HUES48 (cell line): ENCODE measurements at regions not wholly inside any gene's neighbourhood (a gene's known extent, or its start where the extent isn't known, plus 50 kb on each side); places are given as distances from the start of the nearest gene placed in this dataset.
"Not testable (repeated sequence)": the region's sequence is repeated elsewhere in the genome, so short reads cannot be mapped to it uniquely, and the experiment has no call there.

Experiments
- H3K27ac ChIP-seq: one replicate; pipeline ENCODE4 v1.7.0; 2013; ENCODE audit warnings: low read depth, low read length, inconsistent platforms
- H3K27me3 ChIP-seq: 2 replicates; pipeline ENCODE4 v1.6.1; 2013; ENCODE audit warnings: mild to moderate bottlenecking, low read length; ENCODE audit not compliant: control insufficient read depth, insufficient read depth
- H3K36me3 ChIP-seq: 2 replicates; pipeline ENCODE4 v1.6.1; 2013; ENCODE audit warnings: low read length; ENCODE audit not compliant: control insufficient read depth, insufficient read depth
- H3K4me1 ChIP-seq: 2 replicates; pipeline ENCODE4 v1.6.1; 2013; ENCODE audit warnings: mild to moderate bottlenecking, low read length; ENCODE audit not compliant: control insufficient read depth, insufficient read depth
- H3K4me3 ChIP-seq: 2 replicates; pipeline ENCODE4 v1.5.1; 2013; ENCODE audit warnings: mild to moderate bottlenecking, low read depth, low read length
- H3K9ac ChIP-seq: 2 replicates; pipeline ENCODE4 v1.6.1; 2013; ENCODE audit warnings: mild to moderate bottlenecking, low read depth, low read length, moderate library complexity
- H3K9me3 ChIP-seq: 2 replicates; pipeline ENCODE4 v1.6.1; 2013; ENCODE audit warnings: low read length; ENCODE audit not compliant: control insufficient read depth, insufficient read depth

GRCh38 chr3:130201272-130201671 lies 119.6 kb downstream of the ALG1L2 start:
- not testable (repeated sequence) for H3K36me3 ChIP-seq, H3K9ac ChIP-seq, H3K27me3 ChIP-seq, H3K9me3 ChIP-seq, H3K4me1 ChIP-seq, H3K4me3 ChIP-seq, H3K27ac ChIP-seq

GRCh38 chr3:130203633-130204032 lies 122.0 kb downstream of the ALG1L2 start:
- H3K9ac ChIP-seq, H3K36me3 ChIP-seq, H3K4me3 ChIP-seq, H3K9me3 ChIP-seq, H3K27ac ChIP-seq, H3K27me3 ChIP-seq, H3K4me1 ChIP-seq: not testable (repeated sequence)

GRCh38 chr3:130227540-130227939 lies 117.9 kb upstream of the COL6A5 start:
- H3K27me3 ChIP-seq, result no peaks in the 10 kb centered on the region
- H3K4me1 ChIP-seq, result no peaks in the 10 kb centered on the region
- no peaks in the 10 kb centered on the region for H3K9me3 ChIP-seq
- H3K27ac ChIP-seq, result no peak overlapping the region
- no peak overlapping the region for H3K4me3 ChIP-seq
- no peak overlapping the region for H3K9ac ChIP-seq
- H3K36me3 ChIP-seq, result no peaks in the 10 kb centered on the region

- Histone ChIP-seq H3K9me3 (no peaks in the 10 kb centered on the region), H3K27me3 (no peaks in the 10 kb centered on the region), H3K4me1 (no peaks in the 10 kb centered on the region), H3K9ac (no peak overlapping the region), H3K36me3 (no peaks in the 10 kb centered on the region), H3K4me3 (no peak overlapping the region), H3K27ac (no peak overlapping the region)
These were observed 102.5 kb upstream of the COL6A5 start for GRCh38 chr3:130242850-130243569.

GRCh38 chr3:130243808-130244207 lies 101.7 kb upstream of the COL6A5 start:
- Histone ChIP-seq H3K9ac (no peak overlapping the region), H3K27me3 (no peaks in the 10 kb centered on the region), H3K27ac (no peak overlapping the region), H3K36me3 (no peaks in the 10 kb centered on the region), H3K9me3 (no peaks in the 10 kb centered on the region), H3K4me3 (no peak overlapping the region), H3K4me1 (no peaks in the 10 kb centered on the region)

- no peaks in the 10 kb centered on the region for H3K36me3 ChIP-seq
- H3K27ac ChIP-seq, result no peak overlapping the region
- H3K27me3 ChIP-seq, result no peaks in the 10 kb centered on the region
- H3K4me3 ChIP-seq, result no peak overlapping the region
- no peaks in the 10 kb centered on the region for H3K4me1 ChIP-seq
- no peak overlapping the region for H3K9ac ChIP-seq
- no peaks in the 10 kb centered on the region for H3K9me3 ChIP-seq
These were observed 94.5 kb upstream of the COL6A5 start for GRCh38 chr3:130250982-130251381.

- Histone ChIP-seq H3K4me1 (no peaks in the 10 kb centered on the region), H3K36me3 (no peaks in the 10 kb centered on the region), H3K9ac (no peak overlapping the region), H3K4me3 (no peak overlapping the region), H3K27me3 (no peaks in the 10 kb centered on the region), H3K27ac (no peak overlapping the region), H3K9me3 (no peaks in the 10 kb centered on the region)
These were observed 90.0 kb upstream of the COL6A5 start for GRCh38 chr3:130255442-130255841.

GRCh38 chr3:130256821-130257340 lies 88.6 kb upstream of the COL6A5 start:
- no peak overlapping the region for H3K4me3 ChIP-seq
- H3K36me3 ChIP-seq, result no peaks in the 10 kb centered on the region
- H3K27ac ChIP-seq, result no peak overlapping the region
- no peaks in the 10 kb centered on the region for H3K4me1 ChIP-seq
- no peak overlapping the region for H3K9ac ChIP-seq
- no peaks in the 10 kb centered on the region for H3K27me3 ChIP-seq
- H3K9me3 ChIP-seq, result no peaks in the 10 kb centered on the region

GRCh38 chr3:130258532-130258952 lies 86.9 kb upstream of the COL6A5 start:
- no peak overlapping the region for H3K4me3 ChIP-seq
- no peaks in the 10 kb centered on the region for H3K27me3 ChIP-seq
- H3K4me1 ChIP-seq, result peaks cover 12% of the 10 kb centered on the region
- H3K9me3 ChIP-seq, result no peaks in the 10 kb centered on the region
- H3K9ac ChIP-seq, result no peak overlapping the region
- no peak overlapping the region for H3K27ac ChIP-seq
- no peaks in the 10 kb centered on the region for H3K36me3 ChIP-seq

GRCh38 chr3:130259166-130259874 lies 86.2 kb upstream of the COL6A5 start:
- peaks cover 12% of the 10 kb centered on the region for H3K4me1 ChIP-seq
- no peaks in the 10 kb centered on the region for H3K27me3 ChIP-seq
- H3K36me3 ChIP-seq, result no peaks in the 10 kb centered on the region
- H3K9ac ChIP-seq, result no peak overlapping the region
- H3K27ac ChIP-seq, result no peak overlapping the region
- H3K4me3 ChIP-seq, result no peak overlapping the region
- no peaks in the 10 kb centered on the region for H3K9me3 ChIP-seq

- no peaks in the 10 kb centered on the region for H3K36me3 ChIP-seq
- H3K4me1 ChIP-seq, result peaks cover 12% of the 10 kb centered on the region
- H3K9me3 ChIP-seq, result no peaks in the 10 kb centered on the region
- H3K4me3 ChIP-seq, result no peak overlapping the region
- H3K27me3 ChIP-seq, result no peaks in the 10 kb centered on the region
- no peak overlapping the region for H3K9ac ChIP-seq
- H3K27ac ChIP-seq, result no peak overlapping the region
These were observed 84.6 kb upstream of the COL6A5 start for GRCh38 chr3:130260918-130261317.
